Epithelial cell of proximal tubule (primary cell): ENCODE measurements at regions not wholly inside any gene's neighbourhood (a gene's known extent, or its start where the extent isn't known, plus 50 kb on each side); places are given as distances from the start of the nearest gene placed in this dataset.

Experiments used
- DNase-seq: peaks from one replicate; pipeline ENCODE4 v3.0.0-alpha.2; 2011; ENCODE audit warnings: low read depth
- H3K4me3 ChIP-seq: 2 replicates; pipeline ENCODE4 v1.5.1; 2011; ENCODE audit warnings: low read depth, mild to moderate bottlenecking, low read length
- CTCF ChIP-seq: conservative IDR thresholded peaks from 2 replicates; pipeline ENCODE4 v1.5.1; 2012; ENCODE audit warnings: low read depth, mild to moderate bottlenecking, low read length

GRCh38 chr14:22482782-22483553, 106.1 kb downstream of the DAD1 start:
- no peak for DNase-seq
- no peak overlapping the region for H3K4me3 ChIP-seq
- TF ChIP-seq CTCF: no peak

DNA sequence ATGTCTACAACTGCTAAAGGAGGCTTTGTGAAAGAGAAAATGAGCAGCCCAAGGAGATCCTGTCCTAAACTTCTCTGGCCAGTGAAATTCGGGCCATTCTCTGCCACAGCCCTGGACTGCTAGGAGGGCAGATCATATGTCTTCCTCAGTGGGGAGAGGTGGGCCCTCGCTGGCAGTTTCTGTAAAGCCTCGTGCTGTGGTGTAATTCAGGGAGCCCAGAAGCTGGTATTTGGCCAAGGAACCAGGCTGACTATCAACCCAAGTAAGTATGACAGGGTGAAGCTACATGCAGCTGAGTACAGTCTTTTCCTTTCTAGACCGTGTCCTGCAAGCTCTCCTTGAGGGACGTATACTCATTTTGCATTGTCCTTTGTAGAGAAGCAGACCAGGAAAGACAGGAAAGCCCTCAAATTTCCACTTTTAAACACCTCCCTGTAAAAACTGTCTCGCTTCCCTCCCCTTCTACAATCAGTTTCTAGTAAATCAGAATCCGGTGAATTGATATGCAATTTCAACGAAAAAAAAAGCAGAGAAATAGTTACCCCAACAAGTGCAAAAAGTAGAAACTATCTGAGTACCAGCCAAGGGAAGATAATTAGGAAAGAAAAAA, 106.8 kb downstream of the DAD1 start:
- no peak for TF ChIP-seq CTCF

DNA sequence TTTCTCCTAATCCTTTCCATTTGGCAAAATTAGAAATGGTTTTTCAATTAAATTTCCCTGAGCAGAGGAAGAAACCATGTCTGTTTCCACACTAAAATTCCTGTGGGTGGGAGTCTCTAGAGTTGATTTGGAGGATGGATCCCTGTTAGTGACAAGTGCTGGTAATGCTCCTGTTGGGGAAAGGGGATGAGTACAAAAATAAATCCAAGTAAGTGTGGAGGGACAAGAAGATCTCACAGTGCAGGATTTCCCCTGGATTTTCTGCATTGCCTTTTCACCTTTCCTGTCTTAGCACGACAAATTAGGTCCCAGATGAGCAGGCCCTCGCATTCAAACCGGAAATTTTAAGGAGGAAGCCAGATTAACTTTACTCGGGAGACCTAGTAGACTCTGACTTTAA, 107.5 kb downstream of the DAD1 start:
- TF ChIP-seq CTCF: no peak
- no peak overlapping the region for H3K4me3 ChIP-seq
- DNase-seq: no peak

More for the DNA sequence above, 106.8 kb downstream of the DAD1 start:
- no peak overlapping the region for H3K4me3 ChIP-seq
- DNase-seq: no peak

GRCh38 chr14:22479776-22480464, 109.1 kb downstream of the DAD1 start:
- H3K4me3 ChIP-seq: no peak overlapping the region
- no peak for TF ChIP-seq CTCF
- no peak for DNase-seq

GRCh38 chr14:22479132-22479531, 109.9 kb downstream of the DAD1 start:
- TF ChIP-seq CTCF: no peak
- no peak overlapping the region for H3K4me3 ChIP-seq
- DNase-seq: no peak

DNA sequence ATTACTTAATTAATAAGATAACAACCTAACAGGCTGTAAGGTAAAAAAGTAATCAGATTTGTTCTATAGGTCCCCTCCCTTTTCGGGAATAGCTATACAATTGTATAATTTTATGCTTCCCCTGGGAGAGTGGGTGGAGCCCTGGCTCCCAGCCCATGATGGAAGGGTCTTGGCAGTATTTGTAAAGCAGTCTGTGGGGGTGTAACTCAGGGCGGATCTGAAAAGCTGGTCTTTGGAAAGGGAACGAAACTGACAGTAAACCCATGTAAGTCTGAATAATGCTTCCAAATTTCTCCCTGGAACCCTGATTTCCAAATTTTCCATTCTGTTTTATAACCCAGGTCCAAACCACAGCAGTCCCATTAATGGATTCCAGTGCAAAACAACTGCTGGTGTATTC, 110.4 kb downstream of the DAD1 start:
- no peak for TF ChIP-seq CTCF
- no peak for DNase-seq
- H3K4me3 ChIP-seq: no peak overlapping the region
